ENCODE measurements at regions not wholly inside any gene's neighbourhood (a gene's known extent, or its start where the extent isn't known, plus 50 kb on each side); places are given as distances from the start of the nearest gene placed in this dataset.
A peak's percentile ranks its signal among the peaks of the same experiment; 100 is the strongest.

GRCh38 chr9:95822583-95823431 is 52.7 kb upstream of the ERCC6L2 start:
- TF ChIP-seq CTCF (IDR thresholded peaks at IDR 0.05; ENCODE audit: insufficient read depth, low read depth, low read length, missing control alignments): no peak
- peak; percentile 91 for DNase-seq (ENCODE audit: low read depth)

DNA sequence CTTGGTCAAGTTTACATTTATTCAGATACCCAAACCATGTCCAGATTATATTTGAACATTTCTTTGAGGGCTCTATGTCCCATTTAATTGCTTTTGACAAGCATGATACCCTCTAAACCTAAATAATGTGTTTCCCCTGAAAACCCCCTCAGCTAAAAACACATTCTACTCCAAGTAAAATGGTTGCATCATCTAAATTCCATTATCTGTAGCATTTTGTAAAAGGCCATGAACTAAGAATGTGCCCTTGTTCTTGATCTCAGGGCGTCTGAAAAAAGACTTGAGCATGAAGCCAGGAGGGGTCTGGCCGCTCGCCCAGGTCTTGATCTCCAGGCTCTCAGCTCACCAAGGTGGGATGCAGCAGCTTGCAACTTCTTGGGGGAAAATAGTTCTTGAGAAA is 53.5 kb upstream of the ERCC6L2 start:
- H3K4me3 ChIP-seq (ENCODE audit: low read depth, low read length): no peak overlapping the region
- no peak for TF ChIP-seq CTCF (IDR thresholded peaks at IDR 0.05; ENCODE audit: insufficient read depth, low read depth, low read length, missing control alignments)
- no peak for DNase-seq (ENCODE audit: low read depth)

More at GRCh38 chr9:95822583-95823431, 52.7 kb upstream of the ERCC6L2 start:
- no peak overlapping the region; the same call in 1 of the 2 replicates for H3K4me3 ChIP-seq (ENCODE audit: low read depth, low read length)

DNA sequence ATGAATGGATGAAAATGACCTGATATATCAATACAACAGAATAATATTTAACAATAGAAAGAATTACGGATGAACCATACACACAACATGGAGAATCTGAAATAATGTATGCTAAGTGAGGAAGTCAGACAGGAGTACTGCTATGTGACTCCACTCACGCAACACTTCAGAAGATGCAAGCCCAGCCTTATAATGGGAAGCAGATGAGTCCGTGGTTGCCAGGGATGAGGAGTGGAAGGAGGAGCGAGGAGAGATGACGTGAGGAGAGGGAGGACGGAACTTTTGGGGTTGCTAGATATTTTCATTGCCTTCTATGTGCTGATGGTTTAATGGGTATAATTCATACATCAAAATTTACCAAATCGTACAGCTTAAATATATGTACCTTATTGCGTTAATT is 55.4 kb upstream of the ERCC6L2 start:
- no peak overlapping the region for H3K4me3 ChIP-seq (ENCODE audit: low read depth, low read length)
- DNase-seq (ENCODE audit: low read depth): no peak
- TF ChIP-seq CTCF (IDR thresholded peaks at IDR 0.05; ENCODE audit: insufficient read depth, low read depth, low read length, missing control alignments): no peak

- no peak overlapping the region for H3K4me3 ChIP-seq (ENCODE audit: low read depth, low read length)
- no peak for TF ChIP-seq CTCF (IDR thresholded peaks at IDR 0.05; ENCODE audit: insufficient read depth, low read depth, low read length, missing control alignments)
- no peak for DNase-seq (ENCODE audit: low read depth)
Observed at GRCh38 chr9:95819636-95820035, 55.9 kb upstream of the ERCC6L2 start.

- DNase-seq (ENCODE audit: low read depth): no peak
- TF ChIP-seq CTCF (IDR thresholded peaks at IDR 0.05; ENCODE audit: insufficient read depth, low read depth, low read length, missing control alignments): no peak
- no peak overlapping the region for H3K4me3 ChIP-seq (ENCODE audit: low read depth, low read length)
Observed at GRCh38 chr9:95817205-95817604, 58.3 kb upstream of the ERCC6L2 start.

DNA sequence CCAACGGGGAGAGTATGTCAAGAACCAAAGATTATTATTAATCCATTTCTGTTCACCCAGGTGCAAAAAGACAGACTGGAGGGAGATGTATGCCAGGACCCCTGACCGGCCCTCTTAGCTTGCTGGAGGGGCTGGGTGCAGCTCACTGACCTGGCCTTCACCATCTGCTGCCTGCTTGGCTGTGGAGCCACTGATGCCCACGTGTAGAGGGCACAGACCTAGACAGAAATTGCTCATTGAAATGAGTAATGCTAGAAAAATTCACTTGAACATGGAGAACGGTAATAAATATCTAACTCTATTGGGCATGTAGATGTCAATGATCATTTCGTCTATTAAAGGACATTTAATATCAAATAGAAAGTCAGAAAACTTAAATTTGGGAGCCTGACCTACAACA is 58.8 kb upstream of the ERCC6L2 start:
- H3K4me3 ChIP-seq (ENCODE audit: low read depth, low read length): no peak overlapping the region
- no peak for TF ChIP-seq CTCF (IDR thresholded peaks at IDR 0.05; ENCODE audit: insufficient read depth, low read depth, low read length, missing control alignments)
- DNase-seq (ENCODE audit: low read depth): no peak

DNA sequence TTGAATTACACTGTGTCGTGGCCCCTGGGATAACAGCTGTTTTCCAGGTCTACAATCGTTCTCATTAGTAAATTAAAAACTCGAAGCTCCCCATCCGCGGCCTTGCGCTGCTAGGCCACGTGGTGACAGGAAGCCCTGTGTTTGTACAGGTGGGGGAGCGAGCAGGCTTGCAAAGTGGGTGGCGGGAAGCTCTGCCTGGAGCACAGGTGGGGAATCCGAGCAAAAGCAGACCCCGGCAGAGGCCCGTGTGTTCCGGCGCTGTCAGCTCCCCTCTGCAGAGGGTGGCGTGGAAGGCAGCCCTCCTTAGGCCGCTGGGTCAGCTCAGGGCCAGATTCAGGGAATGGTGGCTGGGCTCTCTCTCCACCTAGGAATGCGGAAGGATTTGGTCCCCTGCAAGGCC is 59.5 kb upstream of the ERCC6L2 start:
- TF ChIP-seq CTCF (IDR thresholded peaks at IDR 0.05; ENCODE audit: insufficient read depth, low read depth, low read length, missing control alignments): no peak
- no peak for DNase-seq (ENCODE audit: low read depth)

More for the DNA sequence above, 59.5 kb upstream of the ERCC6L2 start:
- no peak overlapping the region for H3K4me3 ChIP-seq (ENCODE audit: low read depth, low read length)

Data from GM12865 (cell line).